ENCODE measurements at regions not wholly inside any gene's neighbourhood (a gene's known extent, or its start where the extent isn't known, plus 50 kb on each side); places are given as distances from the start of the nearest gene placed in this dataset.

DNA sequence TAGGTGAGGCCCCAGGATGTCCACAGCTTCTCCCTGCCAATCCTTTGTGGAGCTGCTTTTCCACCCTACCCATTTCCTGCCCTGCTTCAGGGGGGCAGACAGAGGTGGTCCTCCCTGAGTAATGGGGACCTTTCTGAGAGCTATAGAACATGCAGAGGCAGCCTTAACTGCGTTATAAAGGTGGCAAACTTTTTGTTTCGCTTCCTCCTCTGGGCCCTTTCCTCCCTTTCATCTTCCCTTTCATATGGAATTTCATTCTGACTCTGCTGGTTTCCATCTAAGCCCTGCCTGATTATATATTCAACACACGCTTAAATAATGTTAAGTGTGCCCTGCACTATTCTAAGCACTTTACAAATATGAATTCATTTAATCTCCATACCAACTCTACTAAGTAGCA, 169.3 kb upstream of the E2F8 start:
- H3K27ac Mint-ChIP-seq: peak overlapping the region in 1 of 3 donors; percentile 5
- peaks cover 6 to 27% (median 18%) of the 10 kb centered on the region in 3 donors for H3K4me1 Mint-ChIP-seq
- peaks cover 13% of the 10 kb centered on the region for H3K27me3 Mint-ChIP-seq
- H3K9me3 Mint-ChIP-seq: peaks cover 0 to 11% (median 0%) of the 10 kb centered on the region in 3 donors
- no peak overlapping the region for H3K4me3 Mint-ChIP-seq
- peaks cover 2% of the 10 kb centered on the region for H3K36me3 Mint-ChIP-seq

DNA sequence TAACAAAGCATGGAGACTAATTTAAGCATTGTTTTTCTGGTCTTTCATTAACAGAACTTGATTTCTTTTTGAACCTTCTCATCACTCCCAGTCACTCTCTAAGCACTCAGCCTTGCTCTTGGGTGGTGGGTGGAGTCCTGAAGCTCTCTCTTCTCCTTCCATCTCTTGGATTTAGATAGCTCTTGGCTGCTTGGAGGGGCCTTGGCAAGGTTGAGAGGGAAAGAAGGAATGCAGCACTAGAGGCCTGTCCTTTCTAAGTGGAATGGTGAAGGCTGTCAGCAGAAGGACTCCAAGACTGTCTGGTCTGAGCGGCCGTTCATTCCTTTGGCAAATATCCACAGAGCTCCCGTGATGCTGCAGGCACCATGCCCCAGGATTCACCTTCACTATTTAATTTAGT, 168.6 kb upstream of the E2F8 start:
- Mint-ChIP-seq H3K27ac (peak overlapping the region in 1 of 3 donors; percentile 5), H3K4me1 (peaks cover 6 to 27% (median 18%) of the 10 kb centered on the region in 3 donors), H3K27me3 (peaks cover 10% of the 10 kb centered on the region), H3K4me3 (no peak overlapping the region), H3K36me3 (peaks cover 2% of the 10 kb centered on the region), H3K9me3 (peaks cover 0 to 4% (median 0%) of the 10 kb centered on the region in 3 donors)

DNA sequence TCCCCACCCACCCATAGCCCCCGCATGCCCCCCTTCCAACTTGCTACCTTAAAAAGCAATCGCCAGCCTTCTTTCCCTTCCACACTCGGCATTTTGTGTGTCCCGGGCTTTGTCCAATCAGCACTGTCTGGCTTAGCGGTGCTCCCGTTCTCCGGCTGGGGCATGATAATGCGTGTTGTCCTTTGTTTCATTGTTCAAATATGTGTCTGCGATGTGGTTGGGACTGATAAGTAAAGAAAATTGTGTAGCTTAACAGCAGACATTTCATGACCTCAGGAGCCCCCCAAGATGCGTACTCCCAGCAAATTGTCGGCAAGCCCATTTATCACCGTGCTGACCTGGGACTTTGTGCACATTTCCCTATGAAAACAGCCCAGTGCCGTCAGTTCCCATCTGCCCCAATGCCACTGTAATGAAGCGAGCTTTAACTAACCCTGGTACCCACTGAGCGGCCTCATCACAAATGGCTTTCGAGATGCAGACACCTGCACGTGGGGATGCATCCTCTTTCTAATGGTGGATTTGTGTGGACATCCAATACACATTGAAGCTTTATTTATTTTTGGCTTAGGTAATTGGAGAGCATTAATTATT, 167.0 kb upstream of the E2F8 start:
- Mint-ChIP-seq H3K4me1 (peaks cover 6 to 23% (median 18%) of the 10 kb centered on the region in 3 donors), H3K4me3 (no peak overlapping the region), H3K9me3 (no peaks in the 10 kb centered on the region), H3K27me3 (peaks cover 14% of the 10 kb centered on the region), H3K36me3 (peaks cover 2% of the 10 kb centered on the region), H3K27ac (no peak overlapping the region)

GRCh38 chr11:19405966-19406365, 165.2 kb upstream of the E2F8 start:
- H3K36me3 Mint-ChIP-seq: no peaks in the 10 kb centered on the region
- no peaks in the 10 kb centered on the region for H3K9me3 Mint-ChIP-seq
- H3K4me1 Mint-ChIP-seq: peaks cover 0 to 12% (median 6%) of the 10 kb centered on the region in 3 donors
- peak overlapping the region in 1 of 3 donors; percentile 40 for H3K27ac Mint-ChIP-seq
- H3K27me3 Mint-ChIP-seq: peaks cover 6% of the 10 kb centered on the region
- H3K4me3 Mint-ChIP-seq: no peak overlapping the region

- Mint-ChIP-seq H3K9me3 (no peaks in the 10 kb centered on the region), H3K36me3 (no peaks in the 10 kb centered on the region), H3K4me1 (peaks cover 0 to 2% (median 0%) of the 10 kb centered on the region in 3 donors), H3K27ac (no peak overlapping the region), H3K27me3 (peaks cover 4% of the 10 kb centered on the region), H3K4me3 (no peak overlapping the region)
Observed at GRCh38 chr11:19404787-19405186, 164.0 kb upstream of the E2F8 start.

DNA sequence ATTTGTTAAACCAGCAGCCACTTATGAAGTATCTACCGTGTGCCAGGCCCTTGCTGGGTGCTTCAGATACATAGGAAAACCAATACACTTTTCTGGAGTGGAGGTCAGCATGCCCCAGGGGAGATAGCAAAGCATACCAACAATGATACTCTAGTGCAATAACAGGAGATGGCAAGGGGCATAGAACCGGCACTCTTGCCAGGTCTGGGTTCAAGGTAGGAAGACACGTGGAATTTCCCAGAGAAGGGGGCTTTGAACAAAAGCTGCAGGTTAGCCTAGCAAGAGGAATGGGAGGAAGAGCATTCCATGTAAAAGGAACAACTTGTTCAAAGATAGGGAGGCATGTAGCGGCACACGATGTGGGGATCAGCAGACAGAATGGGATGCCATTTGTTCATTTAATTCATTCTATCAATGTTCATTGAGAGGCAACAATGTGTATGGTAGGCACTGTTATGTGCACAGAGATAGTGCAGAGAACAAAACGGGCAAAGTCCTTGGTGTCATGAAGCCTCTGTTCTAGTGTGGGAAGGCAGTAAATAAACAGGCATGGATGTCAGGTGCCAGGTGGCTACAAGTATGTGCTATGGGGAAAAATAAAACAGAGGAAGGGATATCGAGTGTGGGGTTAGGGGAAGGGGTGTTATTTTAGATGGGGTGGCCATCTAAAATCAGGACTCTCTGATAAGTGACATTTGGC, 162.6 kb upstream of the E2F8 start:
- no peaks in the 10 kb centered on the region for H3K9me3 Mint-ChIP-seq
- H3K4me1 Mint-ChIP-seq: no peaks in the 10 kb centered on the region
- peaks cover 4% of the 10 kb centered on the region for H3K27me3 Mint-ChIP-seq
- no peaks in the 10 kb centered on the region for H3K36me3 Mint-ChIP-seq
- no peak overlapping the region for H3K4me3 Mint-ChIP-seq
- H3K27ac Mint-ChIP-seq: no peak overlapping the region

GRCh38 chr11:19400296-19400695, 159.6 kb upstream of the E2F8 start:
- Mint-ChIP-seq H3K27ac (no peak overlapping the region), H3K4me1 (no peaks in the 10 kb centered on the region), H3K36me3 (no peaks in the 10 kb centered on the region), H3K27me3 (peaks cover 7% of the 10 kb centered on the region), H3K9me3 (no peaks in the 10 kb centered on the region), H3K4me3 (no peak overlapping the region)

GRCh38 chr11:19398772-19399527, 158.2 kb upstream of the E2F8 start:
- Mint-ChIP-seq H3K4me3 (no peak overlapping the region), H3K27ac (no peak overlapping the region), H3K9me3 (no peaks in the 10 kb centered on the region)

DNA sequence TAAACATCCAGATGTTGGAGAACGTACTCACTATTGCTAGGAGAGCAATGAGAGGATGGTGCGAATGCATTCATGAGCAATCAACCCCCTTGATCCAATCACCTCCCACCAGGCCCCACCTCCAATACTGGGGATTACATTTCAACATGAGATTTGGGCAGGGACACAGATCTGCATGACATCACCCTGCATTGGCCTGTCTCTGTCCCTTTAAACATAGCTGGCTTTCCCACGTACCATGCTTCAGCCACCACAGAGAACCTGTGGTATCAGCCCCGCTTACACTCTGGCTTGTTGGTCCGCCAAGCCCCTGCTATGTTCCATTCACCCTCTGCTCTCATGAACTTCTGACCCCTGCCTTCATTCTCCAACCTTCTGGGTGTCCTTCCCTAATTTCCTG, 157.5 kb upstream of the E2F8 start:
- Mint-ChIP-seq H3K4me1 (peaks cover 0 to 3% (median 3%) of the 10 kb centered on the region in 3 donors), H3K27ac (no peak overlapping the region), H3K27me3 (peaks cover 6% of the 10 kb centered on the region), H3K36me3 (no peaks in the 10 kb centered on the region), H3K4me3 (no peak overlapping the region), H3K9me3 (no peaks in the 10 kb centered on the region)

More at GRCh38 chr11:19398772-19399527, 158.2 kb upstream of the E2F8 start:
- Mint-ChIP-seq H3K27me3 (peaks cover 7% of the 10 kb centered on the region), H3K4me1 (peaks cover 0 to 3% (median 3%) of the 10 kb centered on the region in 3 donors), H3K36me3 (no peaks in the 10 kb centered on the region)

GRCh38 chr11:19395050-19395449, 154.3 kb upstream of the E2F8 start:
- Mint-ChIP-seq H3K4me3 (no peak overlapping the region), H3K27me3 (peaks cover 3% of the 10 kb centered on the region), H3K36me3 (no peaks in the 10 kb centered on the region), H3K9me3 (peaks cover 0 to 5% (median 0%) of the 10 kb centered on the region in 3 donors), H3K4me1 (peaks cover 0 to 3% (median 3%) of the 10 kb centered on the region in 3 donors), H3K27ac (no peak overlapping the region)

DNA sequence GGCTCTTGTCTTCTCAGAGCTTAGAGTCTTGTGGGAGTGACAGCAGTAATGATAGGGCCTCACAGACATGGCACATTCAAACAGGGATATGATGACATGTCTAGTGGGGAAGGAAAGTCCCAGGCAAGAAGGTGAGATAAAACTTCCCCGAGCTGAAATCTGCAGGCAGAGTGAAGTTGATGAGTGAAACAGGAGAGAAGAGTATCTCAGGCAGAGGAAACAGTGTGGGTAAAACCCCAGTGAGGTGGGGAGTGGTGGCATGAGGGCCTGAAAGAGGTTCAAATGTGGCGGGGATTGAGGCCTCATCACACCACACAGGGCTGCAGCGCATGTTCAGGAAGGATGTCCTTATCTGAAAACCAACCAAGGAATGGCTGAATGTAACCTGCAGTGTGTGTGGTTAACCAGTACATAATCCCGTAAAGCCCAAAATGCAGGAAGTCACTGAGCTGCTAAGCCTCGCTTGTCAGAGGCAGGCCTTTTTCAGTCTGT, 153.8 kb upstream of the E2F8 start:
- H3K9me3 Mint-ChIP-seq: peaks cover 0 to 5% (median 0%) of the 10 kb centered on the region in 3 donors
- peak overlapping the region in 1 of 3 donors; percentile 1 for H3K27ac Mint-ChIP-seq
- peaks cover 0 to 3% (median 3%) of the 10 kb centered on the region in 3 donors for H3K4me1 Mint-ChIP-seq
- no peak overlapping the region for H3K4me3 Mint-ChIP-seq
- H3K36me3 Mint-ChIP-seq: no peaks in the 10 kb centered on the region
- peaks cover 3% of the 10 kb centered on the region for H3K27me3 Mint-ChIP-seq

- Mint-ChIP-seq H3K27me3 (peaks cover 3% of the 10 kb centered on the region), H3K27ac (no peak overlapping the region), H3K9me3 (peaks cover 0 to 5% (median 0%) of the 10 kb centered on the region in 3 donors), H3K4me1 (peaks cover 0 to 3% (median 3%) of the 10 kb centered on the region in 3 donors), H3K4me3 (no peak overlapping the region), H3K36me3 (no peaks in the 10 kb centered on the region)
Observed at GRCh38 chr11:19393941-19394340, 153.2 kb upstream of the E2F8 start.

DNA sequence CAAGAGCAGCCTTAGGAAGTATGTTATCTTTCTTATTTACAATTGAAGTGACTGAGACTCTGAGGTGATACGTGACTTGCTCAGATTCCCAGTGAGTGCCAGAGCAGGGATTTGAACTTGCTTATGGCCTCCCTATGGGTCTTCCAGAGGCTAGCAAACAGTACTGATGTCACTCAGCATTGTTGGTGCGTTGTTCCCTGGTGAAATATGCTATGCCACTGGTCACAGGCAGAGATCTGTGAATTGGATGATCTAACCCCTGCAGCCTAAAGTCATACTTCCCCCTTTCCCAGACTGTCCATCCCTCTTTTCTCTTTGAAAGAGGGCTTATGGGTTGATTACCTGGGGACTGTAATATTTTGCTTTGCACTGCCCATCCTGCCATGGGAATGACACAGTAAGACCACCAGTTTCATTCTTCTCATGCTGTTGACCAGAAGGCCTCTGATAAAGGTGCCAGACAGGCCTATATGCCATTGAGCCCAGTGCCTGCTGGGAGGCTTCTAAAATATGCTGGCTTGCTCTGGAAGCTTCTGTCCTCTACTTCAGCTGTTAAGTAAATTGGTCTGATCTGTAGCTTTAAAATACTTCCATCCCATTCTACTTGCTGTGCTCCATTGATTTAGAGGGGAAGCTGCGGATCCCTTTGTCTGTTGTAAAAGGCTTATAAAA, 152.2 kb upstream of the E2F8 start:
- peaks cover 3% of the 10 kb centered on the region for H3K27me3 Mint-ChIP-seq
- H3K27ac Mint-ChIP-seq: peak overlapping the region in 1 of 3 donors; percentile 56
- H3K4me1 Mint-ChIP-seq: peaks cover 0 to 3% (median 3%) of the 10 kb centered on the region in 3 donors
- peaks cover 0 to 5% (median 0%) of the 10 kb centered on the region in 3 donors for H3K9me3 Mint-ChIP-seq
- no peak overlapping the region for H3K4me3 Mint-ChIP-seq
- H3K36me3 Mint-ChIP-seq: no peaks in the 10 kb centered on the region

- Mint-ChIP-seq H3K4me1 (peaks cover 0 to 3% (median 3%) of the 10 kb centered on the region in 3 donors), H3K9me3 (peaks cover 0 to 5% (median 0%) of the 10 kb centered on the region in 3 donors), H3K4me3 (no peak overlapping the region), H3K36me3 (no peaks in the 10 kb centered on the region), H3K27me3 (peaks cover 7% of the 10 kb centered on the region), H3K27ac (no peak overlapping the region)
Observed at GRCh38 chr11:19392321-19392720, 151.6 kb upstream of the E2F8 start.
